ENCODE measurements at regions not wholly inside any gene's neighbourhood (a gene's known extent, or its start where the extent isn't known, plus 50 kb on each side); places are given as distances from the start of the nearest gene placed in this dataset.

DNA sequence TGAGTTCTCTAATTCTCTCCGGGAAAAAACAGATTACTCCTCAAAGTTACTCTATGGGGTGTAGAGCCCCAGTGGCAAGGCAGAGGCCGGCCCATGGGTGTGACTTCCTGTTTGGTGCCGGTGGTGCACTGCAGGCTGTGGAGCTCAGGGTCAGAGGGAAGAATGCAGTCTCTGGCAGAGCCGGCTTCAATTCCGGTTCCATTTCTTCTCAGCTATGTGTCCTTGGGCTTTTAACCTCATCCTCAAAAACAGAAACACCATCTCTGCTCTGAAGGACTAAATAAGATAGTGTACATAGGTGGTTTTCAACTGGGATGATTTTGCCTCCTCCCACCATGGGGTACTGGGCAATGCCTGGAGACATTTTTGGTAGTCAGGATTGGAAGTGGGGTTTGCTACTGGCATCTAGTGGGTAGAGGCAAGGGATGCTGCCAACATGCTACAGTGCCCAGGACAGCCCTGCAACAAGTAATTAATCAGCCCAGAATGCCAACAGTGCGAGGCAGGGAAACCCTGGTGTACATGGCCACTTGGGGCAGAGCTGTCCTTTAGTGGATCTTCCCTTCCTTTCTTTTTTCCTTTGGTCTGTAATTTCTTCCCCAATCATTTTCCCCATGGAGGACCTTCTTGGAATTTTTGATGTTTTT is 81.2 kb downstream of the INSIG2 start:
- no peak overlapping the region for H3K9ac ChIP-seq (ENCODE audit: low read depth in 1 of 2, low read length in 2 of 2)
- H3K27me3 ChIP-seq (ENCODE audit: control insufficient read depth in 4 of 4, insufficient read depth in 4 of 4, low read length in 3 of 4): no peaks in the 10 kb centered on the region
- H3K36me3 ChIP-seq (ENCODE audit: control insufficient read depth in 4 of 4, insufficient read depth in 3 of 4, low read depth in 1 of 4, low read length in 3 of 4): no peaks in the 10 kb centered on the region
- no peak overlapping the region for H3K27ac ChIP-seq (ENCODE audit: low read depth in 1 of 2, low read length in 2 of 2)
- peaks cover 0 to 12% (median 9%) of the 10 kb centered on the region in 4 donors for H3K4me1 ChIP-seq (ENCODE audit: control insufficient read depth in 4 of 4, insufficient read depth in 4 of 4, low read length in 3 of 4)
- TF ChIP-seq EGR1 (IDR thresholded peaks at IDR 0.05; ENCODE audit: low read depth in 2 of 2) (no peak), HNF4G (IDR thresholded peaks at IDR 0.05) (no peak), ATF3 (IDR thresholded peaks at IDR 0.05) (no peak), FOXA2 (IDR thresholded peaks at IDR 0.05) (no peak), YY1 (IDR thresholded peaks at IDR 0.05) (no peak), TAF1 (conservative IDR thresholded peaks at IDR 0.05) (no peak), SP1 (IDR thresholded peaks at IDR 0.05) (no peak), JUND (IDR thresholded peaks at IDR 0.05) (no peak), RAD21 (IDR thresholded peaks at IDR 0.05) (no peak)
- TF ChIP-seq, protein P1, sequence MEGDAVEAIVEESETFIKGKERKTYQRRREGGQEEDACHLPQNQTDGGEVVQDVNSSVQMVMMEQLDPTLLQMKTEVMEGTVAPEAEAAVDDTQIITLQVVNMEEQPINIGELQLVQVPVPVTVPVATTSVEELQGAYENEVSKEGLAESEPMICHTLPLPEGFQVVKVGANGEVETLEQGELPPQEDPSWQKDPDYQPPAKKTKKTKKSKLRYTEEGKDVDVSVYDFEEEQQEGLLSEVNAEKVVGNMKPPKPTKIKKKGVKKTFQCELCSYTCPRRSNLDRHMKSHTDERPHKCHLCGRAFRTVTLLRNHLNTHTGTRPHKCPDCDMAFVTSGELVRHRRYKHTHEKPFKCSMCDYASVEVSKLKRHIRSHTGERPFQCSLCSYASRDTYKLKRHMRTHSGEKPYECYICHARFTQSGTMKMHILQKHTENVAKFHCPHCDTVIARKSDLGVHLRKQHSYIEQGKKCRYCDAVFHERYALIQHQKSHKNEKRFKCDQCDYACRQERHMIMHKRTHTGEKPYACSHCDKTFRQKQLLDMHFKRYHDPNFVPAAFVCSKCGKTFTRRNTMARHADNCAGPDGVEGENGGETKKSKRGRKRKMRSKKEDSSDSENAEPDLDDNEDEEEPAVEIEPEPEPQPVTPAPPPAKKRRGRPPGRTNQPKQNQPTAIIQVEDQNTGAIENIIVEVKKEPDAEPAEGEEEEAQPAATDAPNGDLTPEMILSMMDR (IDR thresholded peaks at IDR 0.05; ENCODE audit: low read depth, low read length, missing input control): no peak
- no peak for DNase-seq (ENCODE audit: low spot score)
- no peaks in the 10 kb centered on the region for H3K9me3 ChIP-seq (ENCODE audit: control insufficient read depth in 4 of 4, low read length in 3 of 4)
- WGBS: 59% methylated on average over 6 of the region's 6 CpGs
- no peak overlapping the region for H3K4me3 ChIP-seq (ENCODE audit: low read depth in 1 of 3, low read length in 3 of 3)

GRCh38 chr2:118168615-118169014 is 80.3 kb downstream of the INSIG2 start:
- Histone ChIP-seq H3K4me1 (ENCODE audit: control insufficient read depth in 4 of 4, insufficient read depth in 4 of 4, low read length in 3 of 4) (peaks cover 0 to 12% (median 9%) of the 10 kb centered on the region in 4 donors), H3K36me3 (ENCODE audit: control insufficient read depth in 4 of 4, insufficient read depth in 3 of 4, low read depth in 1 of 4, low read length in 3 of 4) (no peaks in the 10 kb centered on the region), H3K27ac (ENCODE audit: low read depth in 1 of 2, low read length in 2 of 2) (no peak overlapping the region), H3K27me3 (ENCODE audit: control insufficient read depth in 4 of 4, insufficient read depth in 4 of 4, low read length in 3 of 4) (no peaks in the 10 kb centered on the region), H3K9ac (ENCODE audit: low read depth in 1 of 2, low read length in 2 of 2) (no peak overlapping the region), H3K4me3 (ENCODE audit: low read depth in 1 of 3, low read length in 3 of 3) (no peak overlapping the region), H3K9me3 (ENCODE audit: control insufficient read depth in 4 of 4, low read length in 3 of 4) (no peaks in the 10 kb centered on the region)
- DNase-seq (ENCODE audit: low spot score): no peak
- TF ChIP-seq RXRA (IDR thresholded peaks at IDR 0.05): no peak
- no peak for TF ChIP-seq HNF4A (conservative IDR thresholded peaks at IDR 0.05)
- TF ChIP-seq, protein P2, sequence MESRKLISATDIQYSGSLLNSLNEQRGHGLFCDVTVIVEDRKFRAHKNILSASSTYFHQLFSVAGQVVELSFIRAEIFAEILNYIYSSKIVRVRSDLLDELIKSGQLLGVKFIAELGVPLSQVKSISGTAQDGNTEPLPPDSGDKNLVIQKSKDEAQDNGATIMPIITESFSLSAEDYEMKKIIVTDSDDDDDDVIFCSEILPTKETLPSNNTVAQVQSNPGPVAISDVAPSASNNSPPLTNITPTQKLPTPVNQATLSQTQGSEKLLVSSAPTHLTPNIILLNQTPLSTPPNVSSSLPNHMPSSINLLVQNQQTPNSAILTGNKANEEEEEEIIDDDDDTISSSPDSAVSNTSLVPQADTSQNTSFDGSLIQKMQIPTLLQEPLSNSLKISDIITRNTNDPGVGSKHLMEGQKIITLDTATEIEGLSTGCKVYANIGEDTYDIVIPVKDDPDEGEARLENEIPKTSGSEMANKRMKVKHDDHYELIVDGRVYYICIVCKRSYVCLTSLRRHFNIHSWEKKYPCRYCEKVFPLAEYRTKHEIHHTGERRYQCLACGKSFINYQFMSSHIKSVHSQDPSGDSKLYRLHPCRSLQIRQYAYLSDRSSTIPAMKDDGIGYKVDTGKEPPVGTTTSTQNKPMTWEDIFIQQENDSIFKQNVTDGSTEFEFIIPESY (IDR thresholded peaks at IDR 0.05): no peak
- TF ChIP-seq, protein P3, sequence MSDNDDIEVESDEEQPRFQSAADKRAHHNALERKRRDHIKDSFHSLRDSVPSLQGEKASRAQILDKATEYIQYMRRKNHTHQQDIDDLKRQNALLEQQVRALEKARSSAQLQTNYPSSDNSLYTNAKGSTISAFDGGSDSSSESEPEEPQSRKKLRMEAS (IDR thresholded peaks at IDR 0.05): no peak
- no peak for TF ChIP-seq RAD21 (IDR thresholded peaks at IDR 0.05)
- no peak for TF ChIP-seq ATF3 (IDR thresholded peaks at IDR 0.05)
- TF ChIP-seq SP1 (IDR thresholded peaks at IDR 0.05): no peak
- no peak for TF ChIP-seq GABPA (IDR thresholded peaks at IDR 0.05 in 1 of 2, conservative IDR thresholded peaks at IDR 0.05 in 1 of 2)
- TF ChIP-seq, protein P1 (IDR thresholded peaks at IDR 0.05; ENCODE audit: low read depth, low read length, missing input control): no peak
- no peak for TF ChIP-seq FOXA2 (IDR thresholded peaks at IDR 0.05)
- no peak for TF ChIP-seq EGR1 (IDR thresholded peaks at IDR 0.05; ENCODE audit: low read depth in 2 of 2)
- WGBS: 85% methylated on average over 3 of the region's 3 CpGs

Measured in liver (tissue), 8 donors.